HG02798 (cell line): ENCODE measurements at regions not wholly inside any gene's neighbourhood (a gene's known extent, or its start where the extent isn't known, plus 50 kb on each side); places are given as distances from the start of the nearest gene placed in this dataset.

Experiments used
- ATAC-seq: cut with Tn5 transposase; IDR thresholded peaks from one replicate; pipeline ENCODE4 v1.9.1; 2021; ENCODE audit warnings: mild to moderate bottlenecking; ENCODE audit not compliant: unreplicated experiment, poor library complexity

GRCh38 chr3:132231633-132232032 lies 85.6 kb upstream of the ACP3 start:
- ATAC-seq = no peak

GRCh38 chr3:132232231-132232792 lies 84.9 kb upstream of the ACP3 start:
- no peak for ATAC-seq

DNA sequence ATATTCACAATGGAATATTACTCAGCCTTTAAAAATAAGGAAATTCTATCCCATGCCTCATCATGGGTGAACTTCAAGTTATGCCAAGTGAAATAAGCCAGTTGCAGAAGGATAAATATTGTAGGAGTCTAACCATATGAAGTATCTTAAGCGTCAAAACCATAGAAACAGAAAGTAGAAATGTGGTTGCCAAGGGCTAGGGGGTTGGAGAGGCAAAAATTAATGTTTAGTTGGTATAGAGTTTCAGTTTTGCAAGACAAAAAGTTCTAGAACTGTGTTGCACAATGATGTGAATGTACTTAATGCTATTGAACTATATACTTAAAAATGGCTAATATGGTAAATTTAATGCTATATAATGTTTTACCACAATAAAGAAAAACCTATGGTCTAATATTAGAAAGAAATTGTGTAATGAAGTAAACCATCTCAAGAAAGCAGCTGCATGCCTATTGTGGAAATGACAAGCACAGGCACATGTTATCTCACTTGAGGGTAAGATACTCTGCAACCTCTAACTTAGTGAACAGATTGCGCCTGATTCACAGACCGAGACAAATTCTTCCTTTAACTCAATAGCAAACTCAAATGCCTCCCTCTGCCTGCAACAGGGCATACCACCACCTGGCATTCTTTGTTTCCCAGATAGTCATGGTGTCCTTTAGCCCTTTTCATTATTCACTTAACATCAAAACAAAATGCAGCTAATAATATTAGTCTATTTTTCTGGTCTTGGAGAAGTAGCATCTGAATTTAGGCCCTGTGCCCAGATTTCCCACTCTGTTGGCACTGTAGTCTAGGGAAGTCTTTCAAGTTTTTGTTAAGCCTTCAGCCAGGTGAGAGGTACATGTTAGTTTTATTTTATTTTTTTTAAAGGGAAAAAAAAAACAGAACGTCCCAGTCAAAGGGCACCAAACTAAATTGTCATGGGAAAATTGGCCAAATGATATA lies 80.2 kb upstream of the ACP3 start:
- peak; percentile 85 for ATAC-seq

- ATAC-seq = no peak
These were observed 79.6 kb upstream of the ACP3 start for GRCh38 chr3:132237652-132238032.

GRCh38 chr3:132239587-132239986 lies 77.6 kb upstream of the ACP3 start:
- no peak for ATAC-seq

- ATAC-seq = no peak
These were observed 75.3 kb upstream of the ACP3 start for GRCh38 chr3:132241776-132242514.

DNA sequence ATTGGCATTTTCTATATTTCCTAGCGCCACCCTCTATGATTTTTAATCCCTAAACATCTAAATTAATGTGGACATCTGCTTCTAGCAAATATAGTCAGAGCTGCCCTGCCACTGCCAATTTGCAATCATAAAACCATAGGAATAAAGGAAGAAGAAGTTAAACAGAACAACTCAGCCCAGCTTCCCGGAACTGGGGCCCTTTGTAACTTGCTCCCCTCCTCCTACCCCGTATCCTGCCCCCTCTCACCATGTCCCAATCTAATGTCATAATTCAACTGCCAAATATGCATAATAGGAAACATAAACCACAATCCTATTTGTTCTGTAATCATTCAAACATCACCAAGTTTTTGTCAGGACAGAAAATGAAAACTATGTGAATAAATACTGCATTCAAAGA lies 74.4 kb upstream of the ACP3 start:
- no peak for ATAC-seq

DNA sequence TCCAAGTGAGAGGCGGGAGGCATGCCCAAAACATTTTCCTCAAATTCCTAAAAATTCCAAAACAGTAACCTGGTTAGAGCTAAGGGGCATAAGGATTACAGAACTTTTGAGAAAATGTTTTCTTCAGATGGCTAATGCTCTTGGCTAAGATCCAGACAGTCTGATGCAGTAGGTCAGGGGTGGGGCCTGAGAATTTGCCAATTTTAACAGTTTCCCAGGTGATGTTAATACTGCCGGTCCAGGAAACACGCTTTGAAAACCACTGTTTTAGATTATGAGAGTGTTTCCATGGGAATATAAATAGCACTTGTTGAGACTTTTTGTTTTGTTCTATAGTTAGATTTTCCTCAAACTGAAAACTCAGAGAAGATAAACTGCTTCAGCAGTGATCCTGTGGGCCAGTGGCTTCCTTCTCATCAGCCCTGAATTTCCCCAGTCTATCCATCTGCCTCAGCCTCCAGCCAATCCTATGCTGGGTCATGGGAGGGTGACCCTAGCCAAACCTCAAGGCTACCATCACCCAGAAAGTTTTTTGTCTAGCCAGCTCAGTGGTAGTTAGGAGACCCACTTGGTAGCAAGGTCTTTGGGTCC lies 71.6 kb upstream of the ACP3 start:
- no peak for ATAC-seq

DNA sequence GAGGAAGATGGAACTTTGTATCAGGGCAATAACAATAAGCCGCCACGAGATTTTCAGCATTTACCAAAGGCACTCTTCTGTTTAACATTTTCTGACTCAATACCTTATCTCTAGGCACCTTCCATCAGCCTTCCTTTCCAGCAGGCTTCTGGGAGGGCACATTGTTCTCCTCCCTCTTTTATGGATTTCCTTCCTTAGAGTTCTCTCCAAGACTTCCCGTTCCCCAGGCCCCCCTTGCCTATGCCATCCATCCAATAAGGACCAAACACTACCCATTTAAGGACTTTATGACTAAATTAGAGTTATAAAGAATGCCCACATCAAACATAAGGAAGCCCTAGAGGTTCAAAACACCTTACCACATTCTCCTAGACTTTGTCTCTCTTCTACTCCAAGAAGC lies 71.0 kb upstream of the ACP3 start:
- ATAC-seq = no peak

DNA sequence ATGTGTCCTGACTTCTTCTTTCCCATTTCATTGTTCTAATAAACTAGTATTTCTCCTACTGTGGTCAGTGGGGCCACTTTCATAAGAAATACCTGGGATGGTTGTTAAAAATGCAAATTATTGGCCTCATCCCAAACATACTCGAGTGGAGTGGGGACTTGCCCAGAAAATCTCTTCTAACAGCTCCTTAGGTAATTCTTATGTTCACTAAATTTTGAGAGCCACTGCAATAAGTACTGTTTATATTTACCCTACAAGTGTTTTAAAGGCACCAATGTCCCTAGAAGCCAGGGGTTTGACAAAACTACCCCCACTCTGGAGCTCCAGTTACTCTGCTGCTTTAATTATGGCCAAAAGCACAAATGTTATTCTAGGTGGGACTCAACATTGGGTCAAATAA lies 70.0 kb upstream of the ACP3 start:
- no peak for ATAC-seq

- ATAC-seq = no peak
These were observed 68.7 kb upstream of the ACP3 start for GRCh38 chr3:132248490-132248889.

- peak; percentile 74 for ATAC-seq
These were observed 63.8 kb upstream of the ACP3 start for GRCh38 chr3:132253262-132253878.

DNA sequence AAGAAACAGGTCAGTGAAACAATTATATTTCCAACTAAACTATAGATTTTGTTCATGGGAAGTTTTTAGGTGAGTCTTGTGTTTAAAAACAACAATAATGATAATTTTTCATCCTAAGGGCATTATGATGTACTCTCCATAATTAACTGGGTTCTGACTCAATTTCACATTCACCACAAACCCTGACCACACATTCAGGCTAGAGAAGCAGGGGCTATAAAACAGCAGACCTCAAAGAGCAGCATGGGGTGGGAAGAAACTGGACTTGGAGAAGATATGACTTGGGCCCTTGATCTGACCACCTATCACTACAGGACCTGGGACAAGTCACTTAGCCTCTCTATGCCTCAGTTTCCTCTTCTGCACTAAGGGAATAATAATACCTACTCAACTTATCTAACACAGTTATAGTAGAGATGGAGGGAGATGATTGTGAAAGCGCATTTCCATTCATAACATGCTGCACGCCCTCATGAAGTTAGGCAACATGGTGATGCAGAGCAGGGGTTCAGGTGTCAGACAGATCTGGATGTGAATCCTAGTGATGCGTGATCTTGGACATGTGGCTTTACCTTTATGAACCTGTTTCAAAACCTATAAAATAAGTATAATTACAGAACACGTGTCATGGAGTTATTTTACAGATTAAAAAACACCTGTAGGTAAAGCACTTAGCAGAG lies 63.0 kb upstream of the ACP3 start:
- ATAC-seq = no peak

DNA sequence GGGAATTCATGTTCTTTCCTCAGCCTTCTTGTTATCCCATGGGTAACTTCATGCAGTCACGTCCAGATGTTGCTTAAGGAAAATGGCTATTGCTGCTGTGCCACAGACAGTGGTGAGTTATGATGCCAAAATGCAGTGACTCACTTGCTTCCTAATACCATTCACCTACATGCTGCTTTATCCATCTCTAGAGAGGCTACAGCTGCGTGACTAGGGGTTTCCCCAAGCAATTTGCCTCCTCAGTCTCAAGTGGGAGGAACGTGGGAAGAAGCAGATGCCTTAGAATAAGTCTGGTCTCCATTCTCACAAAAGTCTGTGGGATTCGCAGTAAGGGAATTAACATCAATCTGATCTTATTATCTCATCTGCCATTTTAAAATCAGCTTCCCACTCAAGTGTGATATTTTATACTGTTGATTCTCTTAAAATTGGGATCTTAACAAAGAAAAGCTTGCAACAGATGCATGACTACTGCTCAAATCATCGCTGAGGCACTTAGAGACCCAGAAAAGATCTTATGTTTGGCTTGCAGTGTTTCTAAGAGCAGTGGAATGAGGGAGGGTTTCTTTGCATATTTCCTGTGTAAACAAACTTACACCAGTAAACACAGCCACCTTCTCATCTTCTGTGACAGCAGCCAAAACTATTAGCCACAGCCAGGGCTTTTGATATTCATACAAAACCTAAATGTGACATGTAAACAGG lies 62.0 kb upstream of the ACP3 start:
- no peak for ATAC-seq

DNA sequence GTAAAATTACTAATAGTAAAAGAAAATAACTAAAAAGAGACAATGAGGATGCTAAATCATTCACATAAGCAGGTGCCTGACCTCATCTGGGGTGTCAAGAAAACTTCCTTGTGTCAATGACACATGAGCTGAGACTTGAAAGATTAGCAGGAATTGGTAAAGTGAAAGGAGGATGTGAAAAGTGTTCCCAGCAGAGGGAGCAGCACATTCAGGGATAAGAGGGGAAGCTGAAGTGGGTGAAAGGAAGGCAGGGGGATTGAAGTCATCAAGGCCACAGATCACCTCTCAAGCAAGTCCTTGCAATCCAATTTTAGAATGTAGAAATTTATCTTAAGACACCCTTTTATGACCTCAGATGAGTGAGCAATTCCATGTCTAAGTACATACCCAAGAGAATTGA lies 60.2 kb upstream of the ACP3 start:
- no peak for ATAC-seq

DNA sequence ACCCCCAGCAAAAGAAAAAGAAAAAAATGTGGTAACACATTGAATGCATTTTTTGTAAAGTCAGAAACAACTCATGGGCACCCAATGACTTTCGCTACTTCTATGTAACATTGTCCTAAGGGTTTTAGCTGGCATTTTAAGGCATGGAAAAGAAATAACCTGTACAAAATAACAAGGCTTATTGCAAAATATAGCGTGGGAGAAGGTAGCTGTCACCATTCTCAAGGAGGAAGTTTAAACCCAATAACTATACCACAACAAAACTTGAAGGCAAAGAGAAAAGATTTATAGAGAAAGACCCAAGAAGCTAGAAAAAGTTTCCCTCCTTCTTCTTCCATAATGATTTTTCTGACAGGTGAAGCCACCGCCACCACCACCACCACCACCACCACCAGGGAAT lies 55.7 kb upstream of the ACP3 start:
- ATAC-seq = no peak

GRCh38 chr3:132262305-132262704 lies 54.9 kb upstream of the ACP3 start:
- no peak for ATAC-seq

- no peak for ATAC-seq
These were observed 54.3 kb upstream of the ACP3 start for GRCh38 chr3:132262956-132263355.

GRCh38 chr3:132265028-132265427 lies 52.2 kb upstream of the ACP3 start:
- no peak for ATAC-seq
